ENCODE measurements at regions not wholly inside any gene's neighbourhood (a gene's known extent, or its start where the extent isn't known, plus 50 kb on each side); places are given as distances from the start of the nearest gene placed in this dataset.

DNA sequence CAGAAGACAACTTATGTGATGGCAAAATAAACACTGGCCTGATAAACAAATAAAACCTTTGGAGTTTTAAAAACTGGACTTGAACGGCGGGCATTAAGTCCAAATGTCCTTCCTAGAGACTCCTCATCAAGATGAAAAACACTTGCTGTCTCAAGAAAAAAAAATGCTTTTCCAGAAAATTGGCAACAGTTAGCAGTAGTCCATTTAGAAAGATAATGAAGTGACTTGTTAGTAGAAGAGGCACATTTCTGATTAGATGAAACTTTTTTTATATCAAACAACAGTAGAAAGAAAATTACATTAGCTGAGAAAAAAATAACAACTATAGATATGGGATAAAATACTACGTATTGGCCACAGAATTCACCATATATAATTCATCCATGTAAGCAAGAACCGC lies 1750.7 kb upstream of the PCDH20 start:
- no peak for DNase-seq
- H3K27me3 ChIP-seq: no peaks in the 10 kb centered on the region
- no peaks in the 10 kb centered on the region for H3K4me1 ChIP-seq
- no peaks in the 10 kb centered on the region for H3K9me3 ChIP-seq
- H3K36me3 ChIP-seq: no peaks in the 10 kb centered on the region
- TF ChIP-seq, protein P1, sequence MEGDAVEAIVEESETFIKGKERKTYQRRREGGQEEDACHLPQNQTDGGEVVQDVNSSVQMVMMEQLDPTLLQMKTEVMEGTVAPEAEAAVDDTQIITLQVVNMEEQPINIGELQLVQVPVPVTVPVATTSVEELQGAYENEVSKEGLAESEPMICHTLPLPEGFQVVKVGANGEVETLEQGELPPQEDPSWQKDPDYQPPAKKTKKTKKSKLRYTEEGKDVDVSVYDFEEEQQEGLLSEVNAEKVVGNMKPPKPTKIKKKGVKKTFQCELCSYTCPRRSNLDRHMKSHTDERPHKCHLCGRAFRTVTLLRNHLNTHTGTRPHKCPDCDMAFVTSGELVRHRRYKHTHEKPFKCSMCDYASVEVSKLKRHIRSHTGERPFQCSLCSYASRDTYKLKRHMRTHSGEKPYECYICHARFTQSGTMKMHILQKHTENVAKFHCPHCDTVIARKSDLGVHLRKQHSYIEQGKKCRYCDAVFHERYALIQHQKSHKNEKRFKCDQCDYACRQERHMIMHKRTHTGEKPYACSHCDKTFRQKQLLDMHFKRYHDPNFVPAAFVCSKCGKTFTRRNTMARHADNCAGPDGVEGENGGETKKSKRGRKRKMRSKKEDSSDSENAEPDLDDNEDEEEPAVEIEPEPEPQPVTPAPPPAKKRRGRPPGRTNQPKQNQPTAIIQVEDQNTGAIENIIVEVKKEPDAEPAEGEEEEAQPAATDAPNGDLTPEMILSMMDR (IDR thresholded peaks at IDR 0.05; ENCODE audit: low read depth, low read length): no peak
- no peak overlapping the region for H3K4me3 ChIP-seq (ENCODE audit: low read depth, low read length)

- Histone ChIP-seq H3K4me3 (ENCODE audit: low read depth, low read length) (no peak overlapping the region), H3K9me3 (no peaks in the 10 kb centered on the region), H3K36me3 (no peaks in the 10 kb centered on the region), H3K4me1 (no peaks in the 10 kb centered on the region), H3K27me3 (no peaks in the 10 kb centered on the region)
- TF ChIP-seq, protein P1 (IDR thresholded peaks at IDR 0.05; ENCODE audit: low read depth, low read length): no peak
- DNase-seq: no peak
These were observed 1748.3 kb upstream of the PCDH20 start for GRCh38 chr13:63163903-63164302.

DNA sequence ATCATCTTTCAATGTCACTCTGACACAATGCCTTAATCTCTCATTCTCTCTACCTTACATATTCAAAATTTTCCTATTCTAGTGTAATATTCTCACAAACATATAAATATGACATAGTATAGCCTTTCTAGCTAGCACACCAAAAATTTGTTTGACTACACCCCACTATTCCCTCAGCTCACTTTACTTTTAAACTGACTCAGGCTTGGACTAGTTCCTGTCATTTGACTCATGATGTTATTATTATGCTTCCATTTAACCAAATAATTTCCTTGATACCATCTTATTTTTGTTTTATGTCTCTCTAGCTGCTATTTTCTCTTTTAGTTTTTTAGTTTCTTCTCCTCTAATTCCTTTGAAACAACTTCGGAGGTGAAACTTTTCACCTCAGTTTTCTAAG lies 1745.6 kb upstream of the PCDH20 start:
- H3K27me3 ChIP-seq: no peaks in the 10 kb centered on the region
- TF ChIP-seq, protein P1 (IDR thresholded peaks at IDR 0.05; ENCODE audit: low read depth, low read length): no peak
- no peaks in the 10 kb centered on the region for H3K4me1 ChIP-seq
- no peak for DNase-seq
- no peaks in the 10 kb centered on the region for H3K9me3 ChIP-seq
- H3K36me3 ChIP-seq: no peaks in the 10 kb centered on the region
- no peak overlapping the region for H3K4me3 ChIP-seq (ENCODE audit: low read depth, low read length)

DNA sequence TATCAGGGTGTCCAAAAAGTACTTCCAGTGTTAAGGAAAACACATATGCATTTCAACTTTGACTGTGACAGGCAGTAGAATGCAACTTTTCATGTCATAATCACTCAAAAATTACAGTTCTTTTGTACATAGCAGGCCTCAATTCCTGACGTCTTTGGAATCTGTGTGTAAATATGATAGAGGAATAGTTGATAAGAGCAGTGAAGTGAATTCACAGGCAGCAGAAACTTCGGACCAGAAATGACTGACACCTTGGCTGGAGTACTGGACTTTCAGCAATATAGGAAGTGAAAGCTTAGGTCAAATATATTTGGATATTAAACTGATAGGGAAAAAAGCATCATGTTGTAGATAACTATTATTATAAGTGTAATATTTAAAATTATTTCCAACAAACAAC lies 1741.2 kb upstream of the PCDH20 start:
- no peak for DNase-seq
- Histone ChIP-seq H3K27me3 (no peaks in the 10 kb centered on the region), H3K9me3 (no peaks in the 10 kb centered on the region), H3K36me3 (no peaks in the 10 kb centered on the region), H3K4me3 (ENCODE audit: low read depth, low read length) (no peak overlapping the region), H3K4me1 (no peaks in the 10 kb centered on the region)
- TF ChIP-seq, protein P1 (IDR thresholded peaks at IDR 0.05; ENCODE audit: low read depth, low read length): no peak

DNA sequence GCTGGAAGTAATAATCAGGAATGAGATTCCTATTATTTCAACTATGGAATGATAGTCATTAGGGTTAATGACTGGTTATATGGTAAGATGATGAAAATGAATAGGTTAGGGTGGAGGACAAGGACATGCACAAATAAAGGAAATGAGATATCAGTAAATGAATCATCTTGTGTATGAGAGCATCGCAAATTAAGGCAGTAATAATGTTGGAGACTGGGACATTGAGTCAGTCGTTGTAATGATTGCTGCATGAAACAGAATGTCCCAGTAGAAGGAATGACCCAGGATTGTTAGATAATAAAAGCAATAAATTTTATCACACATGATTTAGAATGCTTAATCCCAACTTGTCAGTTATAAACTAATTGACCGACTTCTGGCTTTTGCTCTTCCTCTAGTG lies 1733.7 kb upstream of the PCDH20 start:
- Histone ChIP-seq H3K4me1 (no peaks in the 10 kb centered on the region), H3K4me3 (ENCODE audit: low read depth, low read length) (no peak overlapping the region), H3K9me3 (0 out of 2 replicates have a peak, but pooled peaks cover 3% of the 10 kb centered on the region), H3K27me3 (no peaks in the 10 kb centered on the region), H3K36me3 (no peaks in the 10 kb centered on the region)
- DNase-seq: no peak
- TF ChIP-seq, protein P1 (IDR thresholded peaks at IDR 0.05; ENCODE audit: low read depth, low read length): no peak

GRCh38 chr13:63139277-63139676 lies 1723.6 kb upstream of the PCDH20 start:
- TF ChIP-seq, protein P1 (IDR thresholded peaks at IDR 0.05; ENCODE audit: low read depth, low read length): no peak
- H3K9me3 ChIP-seq: no peaks in the 10 kb centered on the region

More at GRCh38 chr13:63139277-63139676, 1723.6 kb upstream of the PCDH20 start:
- no peaks in the 10 kb centered on the region for H3K27me3 ChIP-seq
- no peaks in the 10 kb centered on the region for H3K36me3 ChIP-seq
- DNase-seq: no peak
- H3K4me1 ChIP-seq: no peaks in the 10 kb centered on the region; the same call in 1 of the 2 replicates
- no peak overlapping the region for H3K4me3 ChIP-seq (ENCODE audit: low read depth, low read length)

Measured in BE2C (cell line).